ENCODE measurements at regions not wholly inside any gene's neighbourhood (a gene's known extent, or its start where the extent isn't known, plus 50 kb on each side); places are given as distances from the start of the nearest gene placed in this dataset.

DNA sequence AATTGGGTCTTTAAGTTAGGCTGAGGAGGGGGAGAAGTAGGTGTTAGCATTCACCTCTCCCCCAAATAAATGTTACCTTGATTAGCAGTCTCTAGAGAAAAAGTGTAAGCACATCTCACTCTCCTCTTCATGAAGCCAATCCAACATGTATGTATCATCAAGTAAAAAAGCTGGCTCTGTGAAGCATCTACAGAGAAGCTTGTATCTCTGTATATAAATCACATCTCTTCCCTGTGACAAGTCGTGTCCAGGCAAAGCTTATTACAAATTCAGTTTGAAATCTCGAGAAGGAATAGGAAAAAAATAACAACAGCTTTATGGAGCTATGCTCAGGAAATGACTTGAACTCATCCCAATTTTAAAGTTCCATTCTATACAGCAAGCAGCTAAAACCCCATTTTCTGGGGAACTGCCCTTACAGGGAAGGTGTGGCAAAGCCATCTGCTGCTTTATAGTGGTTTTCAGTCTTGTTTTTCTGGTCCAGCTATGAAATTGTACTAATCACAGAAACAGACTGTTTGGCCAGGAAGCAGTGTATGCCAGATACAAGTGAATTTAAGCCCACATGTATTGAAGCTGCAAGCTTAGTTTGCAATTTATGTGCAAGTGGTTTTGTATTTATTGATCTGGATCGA, 313.3 kb upstream of the NOCT start:
- no peak overlapping the region for H3K23ac ChIP-seq (ENCODE audit: low read depth, low read length)
- no peak overlapping the region for H3K9ac ChIP-seq (ENCODE audit: low read depth, low read length)
- H3K4me3 ChIP-seq (ENCODE audit: insufficient read depth, low read depth, low read length): no peak overlapping the region
- peak overlapping the region; percentile 28 to 74; a peak in 2 of 4 replicates for H4K8ac ChIP-seq (ENCODE audit: low read depth in 2 of 2, low read length in 2 of 2)
- ATAC-seq (ENCODE audit: low read depth): no peak
- H3K9me3 ChIP-seq (ENCODE audit: control insufficient read depth, insufficient read depth, low read length): no peaks in the 10 kb centered on the region
- H3K27ac ChIP-seq (ENCODE audit: insufficient read depth, low read length): no peak overlapping the region
- H2AK9ac ChIP-seq (replicated peaks; ENCODE audit: low read depth, low read length, poor library complexity): no peak overlapping the region
- dilution Hi-C loops (cut with HindIII; ENCODE audit: low sequenced_read_pairs, unreplicated experiment): no loop called here
- WGBS, 2 experiments (ENCODE audit: extremely low coverage in 2 of 2, insufficient read length in 1 of 2): no CpG with 5 or more reads among the region's 3 CpGs
- CTCF ChIA-PET: interaction anchor here (0.5 kb wide), 1 partner anchor 664 kb away, joined by 3 read pairs; no protein-coding TSS in a partner anchor
- peaks cover 18% of the 10 kb centered on the region for H3K4me1 ChIP-seq (ENCODE audit: control insufficient read depth, insufficient read depth, low read length)
- POLR2A ChIA-PET (ENCODE audit: unreplicated experiment): no interaction called here
- H2BK5ac ChIP-seq (ENCODE audit: low read depth, low read length, poor library complexity, severe bottlenecking): no peak overlapping the region
- H2AK5ac ChIP-seq (ENCODE audit: low read depth, low read length): no peak overlapping the region
- peak overlapping the region; percentile 74; the same call in 1 of the 2 replicates for H3K18ac ChIP-seq (ENCODE audit: low read depth, low read length)
- H3K79me1 ChIP-seq (ENCODE audit: low read depth in 1 of 2, low read length in 2 of 2): no peaks in the 10 kb centered on the region
- H3K4ac ChIP-seq (ENCODE audit: low read depth, low read length): peak overlapping the region; percentile 27; the same call in 1 of the 2 replicates
- H4K20me1 ChIP-seq (ENCODE audit: insufficient read depth, low read length): no peaks in the 10 kb centered on the region
- in situ Hi-C loops (cut with MboI; ENCODE audit: low sequenced_read_pairs): no loop called here
- peak overlapping the region; percentile 42; the same call in 1 of the 2 replicates for H4K91ac ChIP-seq (ENCODE audit: insufficient read depth, low read depth, low read length)
- H3K4me2 ChIP-seq (ENCODE audit: low read depth, low read length): no peak overlapping the region
- peak overlapping the region; percentile 47; the same call in 1 of the 3 replicates for H2BK15ac ChIP-seq (ENCODE audit: low read depth, low read length)
- peak overlapping the region; percentile 20 for H4K5ac ChIP-seq (ENCODE audit: low read depth, low read length)
- no peak for TF ChIP-seq MAFK (IDR thresholded peaks at IDR 0.05; ENCODE audit: low read depth, low read length)
- no peak for TF ChIP-seq CHD1 (IDR thresholded peaks at IDR 0.05; ENCODE audit: low read depth, low read length)
- no peak for TF ChIP-seq ELK1 (IDR thresholded peaks at IDR 0.05; ENCODE audit: borderline replicate concordance, low read depth, low read length)
- TF ChIP-seq NFE2L2 (IDR thresholded peaks at IDR 0.05; ENCODE audit: low read depth, low read length): no peak
- no peak for TF ChIP-seq SMC3 (IDR thresholded peaks at IDR 0.05; ENCODE audit: low read depth, low read length)
- no peak for TF ChIP-seq CTCF (conservative IDR thresholded peaks at IDR 0.05; ENCODE audit: low read depth, low read length)
- no peak for TF ChIP-seq MXI1 (IDR thresholded peaks at IDR 0.05; ENCODE audit: borderline replicate concordance, low read depth, low read length)
- no peak for TF ChIP-seq RFX5 (IDR thresholded peaks at IDR 0.05; ENCODE audit: low read depth, low read length)
- no peak for TF ChIP-seq POLR2A (IDR thresholded peaks at IDR 0.05; ENCODE audit: low read depth, low read length)
- no peak for TF ChIP-seq FOS (IDR thresholded peaks at IDR 0.05; ENCODE audit: low read depth, low read length)
- TF ChIP-seq, protein P1, sequence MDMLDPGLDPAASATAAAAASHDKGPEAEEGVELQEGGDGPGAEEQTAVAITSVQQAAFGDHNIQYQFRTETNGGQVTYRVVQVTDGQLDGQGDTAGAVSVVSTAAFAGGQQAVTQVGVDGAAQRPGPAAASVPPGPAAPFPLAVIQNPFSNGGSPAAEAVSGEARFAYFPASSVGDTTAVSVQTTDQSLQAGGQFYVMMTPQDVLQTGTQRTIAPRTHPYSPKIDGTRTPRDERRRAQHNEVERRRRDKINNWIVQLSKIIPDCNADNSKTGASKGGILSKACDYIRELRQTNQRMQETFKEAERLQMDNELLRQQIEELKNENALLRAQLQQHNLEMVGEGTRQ (IDR thresholded peaks at IDR 0.05; ENCODE audit: low read depth, low read length): no peak
- TF ChIP-seq BHLHE40 (IDR thresholded peaks at IDR 0.05; ENCODE audit: low read depth, low read length): no peak
- no peak for TF ChIP-seq RAD21 (IDR thresholded peaks at IDR 0.05; ENCODE audit: low read length)
- TF ChIP-seq MAZ (IDR thresholded peaks at IDR 0.05; ENCODE audit: borderline replicate concordance, low read depth, low read length): no peak
- no peak for TF ChIP-seq CEBPB (IDR thresholded peaks at IDR 0.05; ENCODE audit: low read depth, low read length)
- TF ChIP-seq RCOR1 (IDR thresholded peaks at IDR 0.05; ENCODE audit: insufficient replicate concordance, low read length): no peak
- H3K56ac ChIP-seq (ENCODE audit: extremely low read depth, insufficient read depth, low read length): no peak overlapping the region
- H3K36me3 ChIP-seq (ENCODE audit: control insufficient read depth, insufficient read depth, low read length): no peaks in the 10 kb centered on the region
- 0 out of 2 replicates have a peak, but pooled peaks cover 2% of the 10 kb centered on the region for H3K9me1 ChIP-seq (ENCODE audit: insufficient read depth, low read length)
- no peak overlapping the region for H2AFZ ChIP-seq (replicated peaks; ENCODE audit: low read length, poor library complexity)
- no peak for DNase-seq
- peak overlapping the region; percentile 35 for H2BK120ac ChIP-seq (ENCODE audit: low read depth, low read length)
- peak overlapping the region; percentile 75; the same call in 1 of the 2 replicates for H2BK20ac ChIP-seq (ENCODE audit: low read depth, low read length)
- intact Hi-C loops (cut with micrococcal nuclease): no loop called here
- no TSS peak for BruUV-seq (replicated peaks)
- no peak overlapping the region; the same call in 1 of the 2 replicates for H3K14ac ChIP-seq (replicated peaks; ENCODE audit: low read depth, low read length)
- no peaks in the 10 kb centered on the region for H3K27me3 ChIP-seq (ENCODE audit: control insufficient read depth, insufficient read depth, low read length)
